Peyer's patch (tissue), 4 donors: ENCODE measurements at regions not wholly inside any gene's neighbourhood (a gene's known extent, or its start where the extent isn't known, plus 50 kb on each side); places are given as distances from the start of the nearest gene placed in this dataset.
"Not testable (repeated sequence)": the region's sequence is repeated elsewhere in the genome, so short reads cannot be mapped to it uniquely, and the experiment has no call there.

Source experiments
- DNase-seq, 3 donors: peaks; one replicate each; pipeline ENCODE4 v3.0.0-alpha.2; 2017 to 2019
- H3K27ac ChIP-seq, 4 donors: fragments of 200-600 bp; sonication (generic); one replicate each; pipeline ENCODE4 v1.5.1; 2016 to 2019
- H3K27me3 ChIP-seq, 2 donors: fragments of 200-600 bp; sonication (generic); one replicate each; pipeline ENCODE4 v1.5.1; 2019
- H3K36me3 ChIP-seq, 3 donors: fragments of 200-600 bp; sonication (generic); one replicate each; pipeline ENCODE4 v1.5.1; 2016 to 2019
- H3K4me1 ChIP-seq, 4 donors: fragments of 200-600 bp; sonication (generic); one replicate each; pipeline ENCODE4 v1.5.1; 2016 to 2019
- H3K4me3 ChIP-seq, 4 donors: fragments of 200-600 bp; sonication (generic); 1 replicate in 3 of 4; 2 replicates in 1 of 4; pipeline ENCODE4 v1.5.1; 2016 to 2019; ENCODE audit warnings: mild to moderate bottlenecking in 1 of 4
- H3K9me3 ChIP-seq, 4 donors: fragments of 200-600 bp; sonication (generic); one replicate each; pipeline ENCODE4 v1.5.1; 2016 to 2019; ENCODE audit warnings: mild to moderate bottlenecking in 1 of 4
- POLR2A ChIP-seq, 2 donors: fragments of 450-650 bp; IDR thresholded peaks; one replicate each; pipeline ENCODE4 v1.5.1; 2017; ENCODE audit warnings: antibody characterized with exemption in 2 of 2, mild to moderate bottlenecking in 2 of 2, moderate library complexity in 2 of 2
- TF ChIP-seq, protein P1 (sequence below), 6 experiments: fragments of 450-650 bp in 4 of 6; fragments of 200-600 bp in 2 of 6; sonication (generic) in 1 of 6; IDR thresholded peaks; one replicate each; pipeline ENCODE4 v1.5.1; 2017 to 2019; ENCODE audit warnings: antibody characterized with exemption in 6 of 6, mild to moderate bottlenecking in 3 of 6, moderate library complexity in 1 of 6

DNA sequence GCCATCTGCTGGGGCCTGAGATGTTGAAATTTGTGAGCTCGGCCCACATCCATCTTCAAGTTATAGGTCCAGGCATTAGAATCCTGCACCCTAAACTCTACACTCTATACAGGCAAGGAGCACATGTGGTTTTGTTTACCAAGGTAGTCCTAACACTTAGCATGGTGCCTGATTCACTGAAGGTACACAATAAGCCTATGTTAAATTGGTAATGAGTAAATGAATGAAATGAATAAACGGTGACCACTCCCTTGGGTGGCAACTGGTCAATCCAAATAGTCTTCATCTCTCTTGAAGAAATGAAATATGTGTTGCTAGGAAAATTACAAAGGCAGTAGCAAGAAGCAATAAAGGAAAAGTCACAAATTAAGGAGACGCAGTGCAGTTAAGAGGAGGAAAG is 359.3 kb upstream of the UBE2E2 start:
- Histone ChIP-seq H3K9me3 (no peaks in the 10 kb centered on the region), H3K27me3 (no peaks in the 10 kb centered on the region), H3K4me1 (no peaks in the 10 kb centered on the region), H3K4me3 (no peak overlapping the region), H3K36me3 (no peaks in the 10 kb centered on the region), H3K27ac (no peak overlapping the region)
- no peak for DNase-seq
- TF ChIP-seq POLR2A (IDR thresholded peaks at IDR 0.05): no peak
- TF ChIP-seq, protein P1, sequence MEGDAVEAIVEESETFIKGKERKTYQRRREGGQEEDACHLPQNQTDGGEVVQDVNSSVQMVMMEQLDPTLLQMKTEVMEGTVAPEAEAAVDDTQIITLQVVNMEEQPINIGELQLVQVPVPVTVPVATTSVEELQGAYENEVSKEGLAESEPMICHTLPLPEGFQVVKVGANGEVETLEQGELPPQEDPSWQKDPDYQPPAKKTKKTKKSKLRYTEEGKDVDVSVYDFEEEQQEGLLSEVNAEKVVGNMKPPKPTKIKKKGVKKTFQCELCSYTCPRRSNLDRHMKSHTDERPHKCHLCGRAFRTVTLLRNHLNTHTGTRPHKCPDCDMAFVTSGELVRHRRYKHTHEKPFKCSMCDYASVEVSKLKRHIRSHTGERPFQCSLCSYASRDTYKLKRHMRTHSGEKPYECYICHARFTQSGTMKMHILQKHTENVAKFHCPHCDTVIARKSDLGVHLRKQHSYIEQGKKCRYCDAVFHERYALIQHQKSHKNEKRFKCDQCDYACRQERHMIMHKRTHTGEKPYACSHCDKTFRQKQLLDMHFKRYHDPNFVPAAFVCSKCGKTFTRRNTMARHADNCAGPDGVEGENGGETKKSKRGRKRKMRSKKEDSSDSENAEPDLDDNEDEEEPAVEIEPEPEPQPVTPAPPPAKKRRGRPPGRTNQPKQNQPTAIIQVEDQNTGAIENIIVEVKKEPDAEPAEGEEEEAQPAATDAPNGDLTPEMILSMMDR (IDR thresholded peaks at IDR 0.05): no peak

DNA sequence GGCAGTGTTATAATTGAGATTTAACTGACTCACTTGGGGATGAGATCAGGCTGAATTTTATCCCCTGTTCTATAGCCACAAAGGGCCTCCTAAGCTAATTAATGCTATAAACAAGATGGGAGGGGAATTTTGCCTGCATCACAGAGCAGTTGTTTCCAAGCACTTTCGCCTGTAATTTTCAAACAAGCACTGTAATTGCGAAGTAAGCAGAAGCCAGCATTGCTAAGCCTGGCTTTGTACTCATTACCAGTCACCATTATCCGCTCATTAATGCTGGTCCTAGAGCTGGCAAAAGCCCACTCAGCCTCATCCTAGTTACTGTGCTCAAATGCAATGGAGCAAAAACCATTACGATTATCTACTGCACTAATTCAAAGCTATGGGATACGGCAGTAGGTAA is 356.6 kb upstream of the UBE2E2 start:
- no peak for TF ChIP-seq POLR2A (IDR thresholded peaks at IDR 0.05)
- TF ChIP-seq, protein P1 (IDR thresholded peaks at IDR 0.05): no peak
- no peaks in the 10 kb centered on the region for H3K4me1 ChIP-seq
- H3K4me3 ChIP-seq: no peak overlapping the region
- no peaks in the 10 kb centered on the region for H3K36me3 ChIP-seq
- H3K27me3 ChIP-seq: no peaks in the 10 kb centered on the region
- H3K27ac ChIP-seq: no peak overlapping the region
- H3K9me3 ChIP-seq: no peaks in the 10 kb centered on the region
- no peak for DNase-seq

DNA sequence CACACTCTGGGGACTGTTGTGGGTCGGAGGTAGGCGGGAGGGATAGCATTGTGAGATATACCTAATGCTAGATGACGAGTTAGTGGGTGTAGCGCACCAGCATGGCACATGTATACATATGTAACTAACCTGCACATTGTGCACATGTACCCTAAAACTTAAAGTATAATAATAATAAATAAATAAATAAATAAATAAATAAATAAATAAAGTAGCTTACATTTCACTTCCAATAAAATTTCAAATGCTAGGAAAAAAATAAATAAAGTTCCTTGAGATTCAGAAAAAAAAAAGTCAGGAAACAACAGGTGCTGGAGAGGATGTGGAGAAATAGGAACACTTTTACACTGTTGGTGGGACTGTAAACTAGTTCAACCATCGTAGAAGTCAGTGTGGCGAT is 353.5 kb upstream of the UBE2E2 start:
- H3K9me3 ChIP-seq, H3K27me3 ChIP-seq, DNase-seq, H3K4me1 ChIP-seq, H3K27ac ChIP-seq, H3K4me3 ChIP-seq, H3K36me3 ChIP-seq: not testable (repeated sequence)

DNA sequence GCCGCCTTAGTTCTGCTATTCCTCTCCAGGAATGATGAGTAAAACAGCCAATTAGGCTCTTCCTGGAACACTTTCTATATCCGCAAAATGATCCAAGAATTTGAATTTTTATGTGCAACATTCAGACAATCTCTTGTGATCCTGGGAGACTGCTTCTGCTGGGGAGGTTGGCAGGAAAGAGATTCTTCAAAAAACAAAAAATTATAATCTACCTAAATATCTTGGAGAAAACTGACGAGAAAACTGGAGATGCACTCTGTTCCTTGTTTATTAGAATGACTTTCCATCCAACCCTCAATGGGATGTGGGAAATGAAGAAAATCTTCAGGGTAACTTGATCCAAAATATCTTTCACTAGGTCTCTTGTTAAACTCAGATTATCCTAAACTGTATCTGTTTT is 346.3 kb upstream of the UBE2E2 start:
- Histone ChIP-seq H3K27ac (no peak overlapping the region), H3K4me3 (no peak overlapping the region), H3K36me3 (no peaks in the 10 kb centered on the region), H3K27me3 (no peaks in the 10 kb centered on the region), H3K9me3 (no peaks in the 10 kb centered on the region), H3K4me1 (no peaks in the 10 kb centered on the region)
- TF ChIP-seq POLR2A (IDR thresholded peaks at IDR 0.05): no peak
- TF ChIP-seq, protein P1 (IDR thresholded peaks at IDR 0.05): no peak
- DNase-seq: no peak

DNA sequence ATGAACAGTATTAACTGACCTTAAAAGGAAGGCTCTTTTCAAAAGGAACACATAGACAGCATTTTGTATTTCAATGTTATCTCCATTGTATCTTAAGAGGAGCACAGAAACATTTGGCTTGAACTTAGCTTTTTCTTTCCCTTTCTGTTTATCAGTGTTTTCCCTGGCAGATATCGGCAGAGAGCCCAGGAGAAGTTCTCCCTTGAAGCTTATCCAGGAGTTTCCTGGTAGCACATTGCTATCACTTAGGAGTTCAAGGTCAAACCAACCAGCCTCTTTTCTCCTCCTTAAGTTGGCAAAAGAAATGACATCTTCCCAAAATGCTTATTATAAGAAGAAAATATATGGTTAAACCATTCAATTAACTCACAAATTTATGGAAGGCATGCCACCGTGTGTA is 344.6 kb upstream of the UBE2E2 start:
- no peaks in the 10 kb centered on the region for H3K9me3 ChIP-seq
- TF ChIP-seq POLR2A (IDR thresholded peaks at IDR 0.05): no peak
- TF ChIP-seq, protein P1 (IDR thresholded peaks at IDR 0.05): no peak
- DNase-seq: no peak

DNA sequence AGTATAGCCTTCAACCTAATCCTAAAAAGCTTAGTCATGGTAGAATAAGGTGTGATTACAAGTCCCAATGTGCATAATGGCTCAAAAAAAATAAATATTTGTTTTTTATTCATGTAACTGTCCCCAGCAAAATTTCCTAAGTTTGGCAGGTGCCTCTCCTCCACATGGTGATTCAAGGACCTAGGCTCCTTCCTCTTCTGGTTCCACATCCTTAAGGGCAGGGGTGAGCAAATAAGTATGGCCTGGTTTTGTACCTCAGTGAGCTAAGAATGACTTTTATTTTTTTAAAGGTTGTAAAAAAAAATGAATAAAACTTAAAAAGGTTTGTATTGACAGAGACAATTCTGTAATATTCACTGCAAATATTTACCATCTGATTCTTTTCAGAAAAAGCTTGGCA is 343.5 kb upstream of the UBE2E2 start:
- H3K27me3 ChIP-seq: no peaks in the 10 kb centered on the region
- DNase-seq: no peak
- no peaks in the 10 kb centered on the region for H3K36me3 ChIP-seq
- H3K27ac ChIP-seq: no peak overlapping the region
- no peaks in the 10 kb centered on the region for H3K9me3 ChIP-seq
- TF ChIP-seq POLR2A (IDR thresholded peaks at IDR 0.05): no peak
- TF ChIP-seq, protein P1 (IDR thresholded peaks at IDR 0.05): no peak
- no peak overlapping the region for H3K4me3 ChIP-seq
- no peaks in the 10 kb centered on the region for H3K4me1 ChIP-seq

More for the DNA sequence above, 344.6 kb upstream of the UBE2E2 start:
- no peak overlapping the region for H3K27ac ChIP-seq
- no peaks in the 10 kb centered on the region for H3K36me3 ChIP-seq
- no peaks in the 10 kb centered on the region for H3K27me3 ChIP-seq
- no peaks in the 10 kb centered on the region for H3K4me1 ChIP-seq
- no peak overlapping the region for H3K4me3 ChIP-seq
